Activated CD4-positive, alpha-beta T cell treated with anti-CD3 and anti-CD28 coated beads, Interleukin-10, Interleukin-2, amounts not matched to agents 100 ng/mL and 50 ng/mL, durations not matched to agents 16 hours and 8 hours (primary cell): ENCODE measurements at regions not wholly inside any gene's neighbourhood (a gene's known extent, or its start where the extent isn't known, plus 50 kb on each side); places are given as distances from the start of the nearest gene placed in this dataset.
"Not testable (repeated sequence)": the region's sequence is repeated elsewhere in the genome, so short reads cannot be mapped to it uniquely, and the experiment has no call there.

ENCODE experiments used
- DNase-seq: peaks from one replicate; pipeline ENCODE4 v3.0.0-alpha.2; 2020

DNA sequence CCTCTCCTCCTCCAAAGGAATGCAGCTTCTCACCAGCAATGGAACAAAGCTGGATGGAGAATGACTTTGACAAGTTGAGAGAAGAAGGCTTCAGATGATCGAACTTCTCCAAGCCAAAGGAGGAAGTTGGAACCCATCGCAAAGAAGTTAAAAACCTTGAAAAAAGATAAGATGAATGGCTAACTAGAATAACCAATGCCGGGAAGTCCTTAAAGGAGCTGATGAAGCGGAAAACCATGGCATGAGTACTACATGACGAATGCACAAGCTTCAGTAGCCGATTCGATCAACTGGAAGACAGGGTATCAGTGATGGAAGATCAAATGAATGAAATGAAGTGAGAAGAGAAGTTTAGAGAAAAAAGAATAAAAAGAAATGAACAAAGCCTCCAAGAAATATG, 629.2 kb upstream of the PABPC4L start:
- not testable (repeated sequence) for DNase-seq

DNA sequence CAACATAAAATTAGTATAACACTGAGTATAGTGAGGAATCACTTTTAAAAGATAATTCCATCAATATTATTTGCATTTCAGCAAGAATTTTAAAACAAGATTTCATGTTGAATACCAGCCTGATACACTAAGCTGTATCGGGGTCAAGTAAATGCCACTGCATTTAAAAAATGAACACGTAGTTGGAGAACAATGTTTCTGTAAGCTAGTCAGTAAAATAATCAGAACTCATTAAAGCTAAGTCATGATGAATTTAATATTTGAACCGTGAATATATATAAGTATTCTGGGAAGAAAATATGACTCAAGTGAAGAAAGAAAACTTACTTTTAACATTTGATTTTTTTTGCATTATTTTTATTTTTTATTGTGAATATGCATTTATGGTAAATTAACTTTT, 611.0 kb upstream of the PABPC4L start:
- no peak for DNase-seq

DNA sequence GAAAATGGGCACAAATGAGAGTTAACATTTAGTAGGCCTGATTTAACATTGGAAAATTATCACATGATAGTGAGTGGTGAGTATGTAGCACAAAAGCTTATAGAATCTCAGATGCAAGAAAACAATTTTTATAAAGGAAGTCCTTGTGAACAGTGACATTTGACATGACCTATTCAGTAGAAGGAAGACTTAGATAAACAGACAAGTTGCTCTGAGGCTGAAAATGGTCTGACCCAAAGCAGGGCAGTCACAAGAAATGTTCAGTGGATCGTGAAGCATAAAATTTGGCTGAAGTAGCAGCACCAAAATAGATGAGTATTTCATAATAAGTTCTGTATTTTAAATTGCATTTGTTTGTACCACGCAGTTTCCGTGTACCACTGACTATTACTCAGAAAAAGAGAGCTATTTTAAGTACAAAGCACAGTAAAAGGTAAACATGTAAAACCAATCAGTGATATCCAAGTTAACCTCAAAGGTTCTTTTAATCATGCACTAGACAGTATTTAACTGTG, 605.7 kb upstream of the PABPC4L start:
- DNase-seq, result no peak

DNA sequence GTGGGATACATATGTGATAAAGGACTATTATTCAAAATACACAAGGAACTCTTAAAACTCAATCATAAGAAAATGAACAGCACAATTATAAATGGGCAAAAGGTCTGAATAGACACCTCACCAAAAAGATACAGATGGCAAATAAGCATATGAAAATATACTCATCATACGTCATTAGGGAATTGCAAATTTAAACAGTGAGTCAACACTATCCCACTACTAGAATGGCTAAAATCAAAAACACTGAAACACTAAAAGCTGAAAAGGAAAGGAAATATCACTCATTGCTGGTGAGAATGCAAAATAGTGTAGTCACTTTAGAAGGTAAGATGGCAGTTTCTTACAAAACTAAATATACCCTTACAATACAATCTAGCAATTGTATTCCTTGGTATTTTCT, 597.0 kb upstream of the PABPC4L start:
- no peak for DNase-seq

DNA sequence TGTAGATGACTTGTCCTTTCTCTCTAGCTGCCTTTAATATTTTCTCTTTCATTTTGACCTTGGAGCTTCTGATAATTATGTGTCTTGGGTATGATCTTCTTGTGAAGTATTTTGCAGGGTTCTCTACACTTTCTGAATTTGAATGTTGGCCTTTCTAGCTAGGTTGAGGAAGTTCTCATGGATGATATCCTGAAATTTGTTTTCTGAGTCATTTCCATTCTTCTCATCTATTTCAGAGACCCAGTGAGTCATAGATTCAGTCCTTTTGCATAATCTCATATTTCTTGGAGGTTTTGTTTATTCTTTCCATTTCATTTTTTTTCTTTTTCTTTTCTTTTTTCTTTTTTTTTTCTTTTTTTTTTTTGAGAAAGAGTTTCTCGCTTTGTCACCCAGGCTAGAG, 585.7 kb upstream of the PABPC4L start:
- DNase-seq, result no peak

DNA sequence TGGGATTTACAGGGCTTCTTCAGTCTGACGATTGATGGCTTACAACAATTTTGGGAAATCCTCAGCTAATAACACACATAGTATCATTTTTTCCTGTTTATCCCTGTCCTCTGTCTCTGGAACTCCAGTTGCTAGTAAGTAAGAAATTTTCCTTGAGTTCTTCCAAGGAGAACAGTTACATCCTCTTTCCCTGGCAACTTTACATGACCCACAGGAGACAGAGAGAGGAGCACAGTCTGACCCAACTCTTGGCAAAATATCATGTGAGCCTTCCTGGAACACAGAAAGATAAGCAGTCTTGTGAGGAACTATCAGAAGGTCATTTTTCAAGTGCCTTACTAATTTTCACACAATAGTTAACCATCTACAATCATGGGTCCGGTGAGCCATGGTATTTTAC, 578.7 kb upstream of the PABPC4L start:
- DNase-seq, result no peak

DNA sequence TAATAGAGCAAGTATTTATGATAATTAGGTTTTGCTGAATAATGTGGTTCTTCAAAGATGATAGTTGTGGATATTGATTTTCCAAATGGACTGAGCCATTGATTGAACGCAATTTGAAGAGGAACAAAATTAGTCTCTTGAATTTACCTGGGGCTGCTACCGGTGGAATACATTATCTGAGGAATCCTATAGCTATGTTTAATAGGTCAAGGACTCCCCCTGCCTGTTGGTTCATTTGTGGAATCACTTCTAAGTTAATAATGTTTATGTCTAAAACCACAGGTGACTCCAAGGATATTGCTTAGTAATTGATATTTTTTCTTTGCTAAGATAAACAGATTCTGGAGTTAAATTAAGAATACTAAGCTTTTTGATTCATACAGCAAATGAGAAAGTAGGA, 576.0 kb upstream of the PABPC4L start:
- DNase-seq, result no peak

DNA sequence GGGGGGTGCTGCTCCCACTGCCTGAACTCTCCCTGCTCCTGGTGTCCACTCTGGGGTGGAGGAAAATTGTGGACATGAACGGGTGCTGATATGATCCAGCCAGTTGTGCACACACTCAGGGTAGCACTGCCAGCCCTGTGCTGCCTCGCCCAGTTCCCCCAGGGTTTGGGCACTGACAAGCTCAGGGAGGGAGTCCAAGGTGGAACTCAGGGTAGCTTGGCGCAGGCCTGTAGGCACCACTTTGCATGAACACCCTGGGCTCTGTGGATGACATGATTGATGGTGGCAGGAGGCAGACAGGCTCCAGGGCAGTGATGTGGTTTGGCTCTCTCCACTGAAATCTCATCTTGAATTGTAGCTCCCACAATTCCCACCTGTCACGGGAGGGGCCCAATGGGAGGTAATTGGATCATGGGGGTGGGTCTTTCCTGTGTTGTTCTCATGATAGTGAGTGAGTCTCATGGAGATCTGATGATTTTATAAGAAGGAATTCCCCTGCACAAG, 572.0 kb upstream of the PABPC4L start:
- DNase-seq, result no peak

DNA sequence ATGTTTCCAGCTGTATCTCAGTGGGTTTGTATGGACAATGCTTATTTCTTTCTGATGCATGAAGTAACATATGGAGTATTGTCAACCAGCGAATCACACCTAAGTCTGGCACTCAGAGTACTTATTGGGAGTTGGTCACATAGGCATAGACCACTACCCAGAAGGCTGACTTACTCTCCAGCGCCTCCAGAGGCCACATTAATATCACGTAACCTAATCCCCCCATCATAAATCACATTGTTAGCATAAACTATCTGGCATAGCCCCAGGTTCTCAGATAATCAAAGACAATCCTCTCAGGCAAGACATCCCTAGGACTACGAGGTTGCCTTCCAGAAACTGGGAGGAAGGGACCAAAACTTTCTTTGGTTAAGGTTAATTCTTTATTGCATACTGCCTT, 560.5 kb upstream of the PABPC4L start:
- no peak for DNase-seq

DNA sequence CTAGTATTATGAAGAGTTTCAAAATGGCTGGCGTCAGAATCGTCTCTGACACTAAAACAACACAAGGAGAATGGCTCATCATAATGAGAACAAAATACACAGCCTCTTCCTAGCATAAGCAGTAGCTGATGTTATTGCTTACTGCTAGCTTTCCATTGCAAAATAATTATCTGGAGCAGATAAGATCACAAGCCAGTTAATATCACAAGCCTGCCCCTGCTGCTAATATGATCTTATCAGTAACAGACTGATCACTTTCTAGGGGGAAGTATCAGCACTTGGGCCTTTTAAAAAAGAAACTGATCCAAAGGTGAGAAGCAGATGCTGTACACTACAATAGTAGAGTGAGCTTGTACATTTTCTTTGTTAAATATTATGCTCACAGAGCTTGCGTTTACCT, 554.8 kb upstream of the PABPC4L start:
- DNase-seq, result no peak

DNA sequence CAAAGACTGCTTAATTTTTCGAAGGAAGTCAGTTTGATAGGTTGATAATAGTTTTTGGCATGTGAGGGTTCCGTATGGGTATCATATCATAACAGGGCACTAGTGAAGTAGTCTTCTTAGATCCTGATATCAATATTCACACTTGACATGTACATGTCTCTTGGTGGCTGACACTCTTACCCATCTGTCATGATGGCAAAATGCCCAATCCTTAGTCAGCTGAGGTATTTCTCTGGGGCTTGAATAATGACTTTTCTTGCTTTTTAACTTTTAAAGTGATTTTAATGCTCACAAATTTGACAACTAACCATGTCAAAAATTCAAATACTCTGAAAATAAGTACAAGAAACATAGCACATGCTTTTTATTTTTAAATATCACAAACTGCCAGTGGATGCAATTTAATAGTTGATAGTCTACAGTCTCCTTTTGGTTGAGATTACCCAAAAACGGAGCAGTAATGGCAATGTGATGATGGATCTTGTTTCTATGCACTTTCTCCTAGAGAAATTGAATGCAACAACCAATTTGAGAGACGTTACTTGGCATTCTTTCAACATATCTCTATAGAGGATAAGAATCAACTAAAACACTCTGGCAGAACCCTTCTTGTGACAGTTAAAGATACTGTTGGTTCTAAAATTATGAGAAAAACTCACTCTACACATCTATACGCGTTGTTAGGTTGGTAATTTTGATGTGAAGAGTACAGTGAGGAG, 552.9 kb upstream of the PABPC4L start:
- DNase-seq, result no peak

DNA sequence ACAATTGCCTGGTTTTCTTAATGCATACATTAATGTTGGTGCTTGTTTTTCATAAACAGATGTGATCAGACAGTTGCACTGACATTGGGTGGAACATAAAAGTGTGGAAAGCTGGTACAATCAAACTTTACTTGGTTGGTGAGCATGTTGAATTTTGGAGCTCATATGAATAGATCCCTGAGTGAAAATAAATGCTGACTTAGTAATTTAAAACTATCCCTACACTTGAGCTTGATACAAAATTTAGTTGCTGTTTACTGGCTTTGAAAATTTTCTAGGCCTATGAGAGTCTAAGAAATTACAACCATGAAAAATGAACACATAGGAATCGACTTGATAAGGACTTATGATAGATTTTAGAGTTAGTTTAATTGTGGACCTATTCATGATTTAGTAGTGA, 551.8 kb upstream of the PABPC4L start:
- DNase-seq, result no peak

DNA sequence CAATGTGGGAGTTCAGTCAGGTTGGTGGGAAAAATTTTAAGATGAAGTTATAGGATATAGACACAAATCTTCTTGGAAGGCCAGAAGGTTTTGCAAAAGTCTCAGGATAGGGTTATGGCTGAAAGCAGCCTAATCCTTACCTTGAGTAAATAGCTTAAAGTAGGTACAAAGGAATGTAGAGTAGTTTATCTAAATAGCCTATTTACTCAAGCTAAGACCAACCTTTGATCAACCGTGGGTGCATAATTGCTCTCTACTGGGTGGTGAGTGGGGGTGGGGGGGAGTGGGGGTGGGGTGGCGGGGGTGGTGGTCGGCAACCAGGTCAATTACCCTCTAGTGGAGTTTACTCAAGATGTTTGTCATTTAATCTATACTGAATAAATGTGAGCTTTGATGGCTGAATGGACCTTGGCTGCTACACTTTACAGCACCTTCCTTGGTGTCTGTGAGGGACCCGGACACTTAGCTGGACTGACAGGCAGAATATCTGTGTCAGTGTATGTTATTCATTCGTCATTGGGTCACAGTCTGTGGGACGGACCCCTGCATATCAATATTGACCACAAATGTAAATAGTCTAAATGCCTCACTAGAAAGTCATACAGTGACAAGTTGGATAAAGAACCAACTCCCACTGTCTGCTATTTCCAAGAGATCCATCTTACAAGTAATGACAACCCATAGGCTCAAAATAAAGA, 545.7 kb upstream of the PABPC4L start:
- DNase-seq, result no peak

DNA sequence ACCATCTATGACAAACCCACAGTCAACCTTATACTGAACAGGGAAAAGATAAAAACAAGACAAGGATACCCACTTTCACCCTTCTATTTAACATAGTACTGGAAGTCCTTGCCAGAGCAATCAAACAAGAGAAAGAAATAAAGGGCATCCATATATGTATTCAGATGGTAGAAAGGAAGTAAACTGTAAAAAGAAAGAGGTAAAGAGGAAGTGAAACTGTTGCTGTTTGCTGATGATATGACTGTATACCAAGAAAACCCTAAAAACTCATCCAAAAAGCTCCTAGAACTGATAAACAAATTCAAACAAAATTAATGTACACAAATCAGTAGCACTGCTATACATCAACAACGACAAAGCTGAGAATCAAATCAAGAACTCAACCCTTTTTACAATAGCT, 538.7 kb upstream of the PABPC4L start:
- no peak for DNase-seq

DNA sequence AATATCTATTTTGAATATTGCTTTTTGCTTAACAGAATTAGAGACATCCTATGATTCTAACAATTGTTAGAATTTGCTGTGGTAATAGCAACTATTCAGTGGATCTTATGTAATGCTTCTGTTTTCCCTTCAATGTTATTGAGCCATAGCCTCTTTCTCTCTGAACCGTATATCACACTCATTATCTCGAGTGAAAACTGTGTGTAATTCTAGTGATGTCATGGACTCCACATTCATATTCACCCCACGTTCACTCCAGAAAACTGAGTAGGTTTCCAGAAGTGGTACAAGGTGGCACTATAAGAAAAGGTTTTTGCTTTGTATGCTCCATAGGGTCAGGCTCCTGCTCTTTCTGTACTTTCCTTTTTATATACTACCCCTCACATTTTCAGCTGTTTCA, 534.3 kb upstream of the PABPC4L start:
- no peak for DNase-seq

DNA sequence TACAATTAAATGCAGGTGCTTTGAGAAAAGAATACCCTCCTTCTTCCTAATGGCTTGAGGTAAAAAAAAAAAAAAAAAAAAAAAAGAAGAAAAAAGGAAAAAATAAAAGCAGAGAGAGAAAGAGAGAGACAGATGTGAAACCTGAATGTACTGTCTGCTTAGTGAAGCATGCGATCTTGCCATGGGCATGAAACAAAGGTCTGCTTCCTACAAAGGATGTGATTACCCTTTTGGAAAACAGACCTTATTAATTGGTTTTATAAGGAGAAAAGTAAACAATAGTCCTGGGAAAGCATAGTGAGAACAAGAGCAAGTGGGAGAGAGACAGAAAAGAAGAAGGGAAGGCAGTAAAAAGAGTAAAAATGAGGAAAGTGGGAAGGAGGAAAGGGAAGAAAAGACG, 526.1 kb upstream of the PABPC4L start:
- no peak for DNase-seq

DNA sequence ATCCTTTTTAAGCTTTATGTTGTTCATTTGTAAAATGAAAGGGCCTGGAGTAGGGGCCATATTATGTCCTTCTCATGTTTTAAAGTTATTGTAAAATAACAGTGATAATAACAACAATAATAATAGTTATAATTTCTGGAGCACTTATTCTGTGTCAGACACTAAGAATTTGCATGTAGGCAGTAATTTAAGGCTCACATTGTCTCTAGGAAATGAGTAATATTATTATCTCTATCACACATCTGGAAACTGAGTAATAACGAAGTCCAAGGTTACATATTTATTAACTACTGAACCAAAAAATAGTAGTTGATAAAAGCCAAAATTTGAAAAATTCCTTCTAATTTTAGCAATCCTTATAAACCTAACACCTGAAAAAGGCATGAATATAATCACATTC, 520.7 kb upstream of the PABPC4L start:
- no peak for DNase-seq

DNA sequence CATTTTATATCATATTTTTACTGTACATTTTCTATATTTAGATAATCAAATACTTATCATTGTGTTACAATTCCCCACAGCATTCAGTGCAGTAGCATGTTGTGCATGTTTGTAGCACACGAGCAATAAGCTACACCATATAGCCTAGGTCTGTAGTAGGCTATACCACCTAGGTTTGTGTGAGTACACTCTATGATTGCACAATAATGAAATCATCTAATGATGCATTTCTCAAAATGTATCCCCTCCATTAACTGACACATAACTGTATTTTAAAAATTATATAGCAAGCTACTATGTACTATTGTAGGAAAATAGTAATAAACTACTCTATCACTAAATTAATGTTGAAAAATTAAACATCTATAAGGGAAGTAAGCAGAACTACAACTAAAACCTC, 518.4 kb upstream of the PABPC4L start:
- no peak for DNase-seq

DNA sequence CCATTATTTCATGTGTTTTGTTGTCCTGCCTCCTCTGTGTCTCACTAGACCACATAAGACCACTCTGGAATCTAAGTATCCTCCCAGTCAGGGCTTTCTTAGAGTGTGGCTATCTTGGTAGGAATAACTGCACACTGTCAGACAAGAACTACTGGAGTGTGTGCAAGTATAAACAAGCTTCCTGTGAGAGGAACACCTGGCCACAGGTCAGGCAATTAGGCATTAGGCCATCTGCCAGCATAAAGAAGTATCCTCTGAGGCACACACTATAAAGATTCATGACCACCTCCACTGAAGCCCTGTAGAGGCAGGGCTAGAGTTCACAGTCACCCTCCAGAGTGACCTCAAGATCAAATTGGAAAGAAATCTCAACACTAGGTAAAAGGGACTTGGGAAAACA, 507.0 kb upstream of the PABPC4L start:
- DNase-seq, result no peak

DNA sequence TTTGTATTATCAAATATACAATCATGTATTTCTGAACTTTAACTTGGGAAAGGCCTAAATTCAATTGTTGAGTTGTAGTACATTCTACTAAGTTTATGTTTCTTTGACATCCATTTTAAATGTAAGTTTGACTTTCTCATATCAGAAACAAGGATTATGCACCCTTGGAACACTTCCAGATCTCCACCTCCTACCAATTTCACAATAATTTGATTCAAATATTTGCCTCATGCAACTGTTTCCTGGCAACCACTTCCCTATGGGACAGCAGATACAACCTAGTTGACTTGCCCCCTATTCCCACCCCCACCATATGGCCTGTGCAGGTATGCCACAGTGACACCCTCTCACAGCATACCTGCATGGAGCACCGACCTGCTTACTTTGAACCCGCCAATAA, 506.4 kb upstream of the PABPC4L start:
- DNase-seq, result no peak

DNA sequence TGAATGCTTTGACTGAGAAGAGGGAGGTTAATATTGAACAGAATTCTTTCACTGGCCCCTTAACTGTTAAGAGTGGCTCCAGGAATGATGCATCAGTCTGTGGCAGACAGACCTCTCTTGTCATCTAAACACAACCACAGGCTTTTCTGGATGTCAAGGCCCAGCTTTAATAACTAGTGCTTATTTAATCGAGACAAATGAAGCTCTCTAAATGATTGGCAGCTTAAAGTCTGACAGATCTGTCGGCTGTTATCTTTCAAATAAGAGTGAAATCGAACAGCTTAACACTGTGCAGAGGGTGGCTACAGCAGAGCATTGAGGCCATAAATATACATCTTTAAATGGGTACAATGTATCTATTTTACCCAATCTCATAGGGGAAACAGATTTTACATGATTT, 500.8 kb upstream of the PABPC4L start:
- DNase-seq, result no peak

DNA sequence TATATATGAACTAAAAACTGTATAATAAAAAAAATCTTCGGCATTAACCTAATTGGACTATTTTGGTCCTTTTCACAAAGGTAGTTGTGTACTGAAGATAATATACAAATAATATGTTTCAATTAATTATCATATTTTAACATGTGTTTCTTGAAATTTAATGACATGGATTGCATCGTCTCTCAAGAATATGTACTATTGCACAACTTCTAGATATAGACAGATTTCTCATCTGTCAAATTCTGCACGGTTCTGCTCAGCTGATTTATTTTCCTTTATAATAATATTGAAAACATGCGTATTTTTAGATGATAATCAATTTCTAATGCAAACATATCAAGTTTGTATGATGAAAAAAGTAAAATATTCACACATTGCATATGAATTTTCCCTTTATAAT, 498.7 kb upstream of the PABPC4L start:
- DNase-seq, result no peak

DNA sequence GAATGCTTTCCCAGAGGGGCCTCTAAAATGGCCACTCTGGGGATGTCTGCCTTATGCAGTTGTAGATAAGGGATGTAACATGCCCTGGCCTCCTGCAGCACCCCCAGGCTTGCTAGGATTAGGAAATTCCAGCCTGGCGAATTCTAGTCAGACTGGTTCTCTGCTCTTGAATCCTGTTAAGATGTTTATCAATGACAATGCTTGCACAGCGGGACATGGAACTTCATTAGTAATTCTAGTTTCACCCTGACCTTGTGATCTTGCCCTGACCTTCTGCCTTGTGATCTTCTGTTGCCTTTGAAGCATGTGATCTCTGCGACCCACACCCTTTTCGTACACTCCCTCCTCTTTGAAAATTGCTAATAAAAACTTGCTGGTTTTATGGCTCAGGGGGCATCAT, 497.2 kb upstream of the PABPC4L start:
- not testable (repeated sequence) for DNase-seq

DNA sequence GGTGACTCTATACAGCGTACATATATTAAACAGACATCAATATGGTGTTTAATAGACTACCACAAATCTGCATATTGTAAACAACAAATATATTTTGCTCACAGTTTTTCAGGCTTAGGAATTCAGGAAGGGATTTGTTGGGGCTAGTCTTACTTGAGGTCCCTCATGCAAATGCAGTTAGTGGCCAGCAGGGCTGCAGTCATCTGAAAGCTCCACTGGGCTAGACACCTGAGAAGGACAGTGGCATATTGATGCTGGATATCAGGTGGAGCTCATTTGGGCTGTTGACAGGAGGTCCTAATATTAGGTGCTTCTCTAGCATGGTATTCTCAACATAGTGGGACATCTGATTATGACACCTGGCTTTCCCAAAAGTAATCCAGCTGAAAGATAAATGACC, 493.8 kb upstream of the PABPC4L start:
- DNase-seq, result no peak

DNA sequence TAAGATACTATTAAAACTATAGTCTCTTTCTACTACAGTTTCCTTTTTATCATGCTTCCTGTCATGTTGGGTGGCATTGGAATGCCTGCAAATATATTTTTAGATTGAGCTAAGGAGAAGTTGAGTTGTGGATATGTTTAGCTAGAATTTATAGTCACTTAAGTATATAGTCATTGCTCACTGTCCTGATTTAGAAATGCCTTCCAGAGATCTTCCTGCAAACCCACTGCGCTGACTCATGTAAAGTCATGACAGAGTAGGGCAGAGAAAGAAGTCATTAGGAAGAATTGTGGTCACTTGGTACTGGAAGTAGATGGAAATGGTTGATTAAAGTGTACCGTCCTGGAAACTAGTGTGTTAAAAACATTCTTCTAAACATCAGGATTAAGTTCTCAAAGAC, 490.3 kb upstream of the PABPC4L start:
- no peak for DNase-seq
